ENCODE measurements at regions not wholly inside any gene's neighbourhood (a gene's known extent, or its start where the extent isn't known, plus 50 kb on each side); places are given as distances from the start of the nearest gene placed in this dataset.
"Not testable (repeated sequence)": the region's sequence is repeated elsewhere in the genome, so short reads cannot be mapped to it uniquely, and the experiment has no call there.

DNA sequence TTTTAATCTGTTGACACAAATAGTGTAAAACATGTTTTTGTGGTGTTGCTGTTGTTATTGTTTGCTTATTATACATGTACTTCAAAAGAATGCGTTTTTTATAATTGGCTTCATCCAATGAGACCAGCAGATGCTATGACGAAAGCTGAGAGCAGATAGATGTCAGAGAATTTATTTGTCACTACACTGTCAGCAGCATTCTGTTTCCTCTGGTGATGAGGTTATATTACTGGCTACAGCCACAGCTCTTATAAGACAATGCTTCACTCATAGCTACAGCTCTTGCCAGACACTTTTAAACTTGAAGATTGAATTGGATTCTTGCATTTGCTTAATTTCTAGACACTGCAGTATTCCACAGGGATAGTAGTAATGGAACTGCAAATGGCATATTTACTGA is 860.5 kb downstream of the TBC1D32 start:
- TF ChIP-seq, protein P1, sequence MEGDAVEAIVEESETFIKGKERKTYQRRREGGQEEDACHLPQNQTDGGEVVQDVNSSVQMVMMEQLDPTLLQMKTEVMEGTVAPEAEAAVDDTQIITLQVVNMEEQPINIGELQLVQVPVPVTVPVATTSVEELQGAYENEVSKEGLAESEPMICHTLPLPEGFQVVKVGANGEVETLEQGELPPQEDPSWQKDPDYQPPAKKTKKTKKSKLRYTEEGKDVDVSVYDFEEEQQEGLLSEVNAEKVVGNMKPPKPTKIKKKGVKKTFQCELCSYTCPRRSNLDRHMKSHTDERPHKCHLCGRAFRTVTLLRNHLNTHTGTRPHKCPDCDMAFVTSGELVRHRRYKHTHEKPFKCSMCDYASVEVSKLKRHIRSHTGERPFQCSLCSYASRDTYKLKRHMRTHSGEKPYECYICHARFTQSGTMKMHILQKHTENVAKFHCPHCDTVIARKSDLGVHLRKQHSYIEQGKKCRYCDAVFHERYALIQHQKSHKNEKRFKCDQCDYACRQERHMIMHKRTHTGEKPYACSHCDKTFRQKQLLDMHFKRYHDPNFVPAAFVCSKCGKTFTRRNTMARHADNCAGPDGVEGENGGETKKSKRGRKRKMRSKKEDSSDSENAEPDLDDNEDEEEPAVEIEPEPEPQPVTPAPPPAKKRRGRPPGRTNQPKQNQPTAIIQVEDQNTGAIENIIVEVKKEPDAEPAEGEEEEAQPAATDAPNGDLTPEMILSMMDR (IDR thresholded peaks at IDR 0.05; ENCODE audit: control insufficient read depth, insufficient read depth, low read depth, low read length, missing control alignments): no peak

DNA sequence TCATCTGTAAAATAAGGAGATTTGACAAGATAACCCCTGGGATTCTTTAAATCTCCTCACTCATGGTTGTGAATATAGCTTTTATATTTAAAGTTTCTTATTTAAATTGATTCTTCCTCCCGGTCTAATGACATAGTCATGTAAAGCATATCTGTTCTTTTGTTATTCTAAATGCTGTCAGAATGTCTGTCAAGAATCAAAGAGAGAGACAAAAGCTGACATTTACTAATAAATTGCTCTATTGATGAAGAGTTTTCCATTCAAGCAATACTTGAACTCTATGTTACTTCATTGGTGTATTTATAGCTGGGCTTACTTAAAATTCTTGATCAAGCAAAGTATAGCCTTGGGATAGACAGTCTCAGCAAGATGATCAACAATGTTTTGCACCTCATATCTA is 865.8 kb downstream of the TBC1D32 start:
- TF ChIP-seq, protein P1 (IDR thresholded peaks at IDR 0.05; ENCODE audit: control insufficient read depth, insufficient read depth, low read depth, low read length, missing control alignments): no peak
- DNase-seq (ENCODE audit: low read depth): no peak
- H3K4me3 ChIP-seq (ENCODE audit: control insufficient read depth, low read depth, low read length): no peak overlapping the region

More for the DNA sequence above, 860.5 kb downstream of the TBC1D32 start:
- DNase-seq (ENCODE audit: low read depth): no peak
- H3K4me3 ChIP-seq (ENCODE audit: control insufficient read depth, low read depth, low read length): no peak overlapping the region

DNA sequence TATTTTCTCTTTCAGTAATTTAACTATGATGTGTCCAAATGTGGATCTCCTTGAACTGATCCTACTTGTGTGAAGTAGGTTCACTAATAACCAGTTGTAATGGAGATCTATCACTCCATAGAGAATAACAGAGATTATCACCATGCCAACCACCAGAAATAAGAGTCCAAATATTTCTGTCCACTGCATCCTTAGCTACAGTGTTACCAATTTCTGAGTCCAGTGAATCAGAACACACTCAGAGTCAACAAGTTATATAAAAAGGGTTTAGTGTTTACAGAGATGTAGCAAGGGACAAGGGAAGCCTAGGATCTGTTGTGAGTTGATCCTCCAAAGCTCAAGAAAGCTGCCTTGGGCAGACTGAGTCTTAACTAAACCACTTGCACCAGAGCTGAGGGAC is 882.8 kb downstream of the TBC1D32 start:
- H3K4me3 ChIP-seq (ENCODE audit: control insufficient read depth, low read depth, low read length): no peak overlapping the region
- TF ChIP-seq, protein P1 (IDR thresholded peaks at IDR 0.05; ENCODE audit: control insufficient read depth, insufficient read depth, low read depth, low read length, missing control alignments): no peak
- DNase-seq (ENCODE audit: low read depth): no peak

DNA sequence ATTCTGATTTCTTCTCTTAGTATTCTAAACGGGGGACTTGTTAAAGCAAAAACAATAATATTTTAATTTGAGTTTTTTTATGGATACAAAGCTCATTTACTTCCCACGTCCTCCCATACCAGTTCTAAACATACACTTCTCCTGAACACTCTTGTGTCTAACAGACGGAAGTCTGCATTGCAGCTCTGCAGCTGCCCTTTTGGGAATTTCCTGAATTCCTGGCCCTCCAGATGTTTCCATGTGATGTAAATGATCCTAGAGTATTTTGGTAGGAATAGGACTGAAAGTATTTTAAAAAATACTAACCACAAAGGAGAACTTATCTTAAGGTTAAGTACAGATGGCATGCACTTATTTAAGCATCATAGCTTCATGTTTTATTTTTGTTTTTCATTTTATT is 886.7 kb downstream of the TBC1D32 start:
- no peak for DNase-seq (ENCODE audit: low read depth)
- no peak overlapping the region for H3K4me3 ChIP-seq (ENCODE audit: control insufficient read depth, low read depth, low read length)
- TF ChIP-seq, protein P1 (IDR thresholded peaks at IDR 0.05; ENCODE audit: control insufficient read depth, insufficient read depth, low read depth, low read length, missing control alignments): no peak

DNA sequence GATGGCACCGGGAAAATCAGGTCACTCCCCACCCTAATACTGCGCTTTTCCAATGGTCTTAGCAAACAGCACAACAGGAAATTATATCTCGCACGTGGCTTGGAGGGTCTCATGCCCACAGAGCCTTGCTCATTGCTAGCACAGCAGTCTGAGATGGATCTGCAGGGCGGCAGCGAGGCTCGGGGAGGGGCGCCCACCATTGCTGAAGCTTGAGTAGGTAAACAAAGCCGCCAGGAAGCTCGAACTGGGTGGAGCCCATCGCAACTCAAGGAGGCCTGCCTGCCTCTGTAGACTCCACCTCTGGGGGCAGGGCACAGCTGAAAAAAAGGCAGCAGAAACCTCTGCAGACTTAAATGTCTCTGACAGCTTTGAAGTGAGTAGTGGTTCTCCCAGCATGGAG is 901.4 kb downstream of the TBC1D32 start:
- not testable (repeated sequence) for H3K4me3 ChIP-seq (ENCODE audit: control insufficient read depth, low read depth, low read length); DNase-seq (ENCODE audit: low read depth)

DNA sequence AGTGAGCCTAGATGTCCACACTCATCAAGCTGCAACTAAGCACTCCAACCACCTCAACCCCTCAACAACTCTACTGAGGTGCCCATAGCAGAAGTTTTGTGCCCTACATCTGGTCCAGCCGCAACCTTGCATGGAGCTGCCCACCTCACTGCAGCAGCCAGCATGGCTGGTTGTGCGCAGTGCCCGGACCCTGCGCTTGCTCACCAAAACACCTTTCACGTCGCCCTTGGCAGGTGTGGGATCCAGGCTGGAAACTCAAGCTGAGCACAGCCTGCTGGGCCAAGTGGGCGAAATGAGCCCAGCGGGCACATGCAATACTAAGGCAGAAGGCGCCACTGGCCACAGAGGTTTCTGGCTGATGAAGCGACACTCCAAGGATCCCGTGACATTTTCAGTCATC is 902.4 kb downstream of the TBC1D32 start:
- no peak overlapping the region for H3K4me3 ChIP-seq (ENCODE audit: control insufficient read depth, low read depth, low read length)
- no peak for DNase-seq (ENCODE audit: low read depth)
- TF ChIP-seq, protein P1 (IDR thresholded peaks at IDR 0.05; ENCODE audit: control insufficient read depth, insufficient read depth, low read depth, low read length, missing control alignments): no peak

DNA sequence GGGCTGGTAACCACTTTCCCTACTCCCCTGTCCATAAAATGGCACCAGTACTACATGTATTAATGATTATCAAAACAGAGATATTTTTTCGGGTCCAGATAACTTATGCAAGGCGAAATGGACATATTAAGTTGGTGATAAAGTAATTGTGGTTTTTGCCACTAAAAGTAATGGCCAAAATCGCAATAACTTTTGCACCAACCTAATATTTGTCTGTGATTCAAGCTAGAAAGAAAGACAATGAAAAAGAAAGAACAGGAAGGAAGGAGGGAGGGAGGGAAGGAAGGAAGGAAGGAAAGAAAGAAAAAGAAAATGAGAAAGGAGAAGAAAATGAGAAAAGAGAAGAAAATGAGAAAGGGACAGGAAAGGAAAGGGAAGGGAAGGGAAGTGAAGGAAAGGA is 922.9 kb downstream of the TBC1D32 start:
- TF ChIP-seq, protein P1 (IDR thresholded peaks at IDR 0.05; ENCODE audit: control insufficient read depth, insufficient read depth, low read depth, low read length, missing control alignments): no peak
- DNase-seq (ENCODE audit: low read depth): no peak
- H3K4me3 ChIP-seq (ENCODE audit: control insufficient read depth, low read depth, low read length): no peak overlapping the region
